ENCODE measurements at regions not wholly inside any gene's neighbourhood (a gene's known extent, or its start where the extent isn't known, plus 50 kb on each side); places are given as distances from the start of the nearest gene placed in this dataset.
A peak's percentile ranks its signal among the peaks of the same experiment; 100 is the strongest.
"Not testable (repeated sequence)": the region's sequence is repeated elsewhere in the genome, so short reads cannot be mapped to it uniquely, and the experiment has no call there.

DNA sequence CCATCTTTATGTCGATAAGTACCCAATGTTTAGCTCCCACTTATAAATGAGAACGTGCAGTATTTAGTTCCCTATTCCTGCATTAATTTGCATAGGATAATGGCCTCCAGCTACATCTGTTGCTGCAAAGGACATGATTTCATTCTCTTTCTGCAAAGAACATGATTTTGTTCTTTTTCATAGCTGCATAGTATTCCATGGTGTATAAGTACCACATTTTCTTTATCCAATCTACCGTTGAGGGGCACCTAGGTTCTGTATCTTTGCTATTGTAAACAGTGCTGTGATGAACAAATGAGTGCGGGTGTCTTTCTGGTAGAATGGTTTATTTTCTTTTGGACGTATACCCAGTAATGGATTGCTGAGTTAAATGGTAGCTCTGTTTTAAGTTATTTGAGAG, 63.0 kb downstream of the HLX start:
- DNase-seq (ENCODE audit: low read depth): no peak

DNA sequence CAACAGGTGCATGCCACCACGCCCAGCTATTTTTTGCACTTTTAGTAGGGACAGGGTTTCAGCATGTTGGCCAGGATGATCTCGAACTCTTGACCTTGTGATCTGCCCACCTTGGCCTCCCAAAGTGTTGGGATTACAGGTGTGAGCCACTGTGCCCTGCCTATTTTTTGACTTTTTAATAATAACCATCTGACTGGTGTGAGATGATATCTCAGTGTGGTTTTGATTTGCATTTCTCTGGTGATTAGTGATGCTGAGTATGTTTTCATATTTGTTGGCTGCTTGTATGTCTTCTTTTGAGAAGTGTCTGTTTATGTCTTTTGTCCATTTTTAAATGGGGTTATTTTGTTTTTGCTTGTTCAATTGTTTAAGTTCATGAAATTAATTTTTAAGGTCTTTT, 63.7 kb downstream of the HLX start:
- DNase-seq (ENCODE audit: low read depth): not testable (repeated sequence)

GRCh38 chr1:220943319-220943996, 64.2 kb downstream of the HLX start:
- DNase-seq (ENCODE audit: low read depth): no peak

DNA sequence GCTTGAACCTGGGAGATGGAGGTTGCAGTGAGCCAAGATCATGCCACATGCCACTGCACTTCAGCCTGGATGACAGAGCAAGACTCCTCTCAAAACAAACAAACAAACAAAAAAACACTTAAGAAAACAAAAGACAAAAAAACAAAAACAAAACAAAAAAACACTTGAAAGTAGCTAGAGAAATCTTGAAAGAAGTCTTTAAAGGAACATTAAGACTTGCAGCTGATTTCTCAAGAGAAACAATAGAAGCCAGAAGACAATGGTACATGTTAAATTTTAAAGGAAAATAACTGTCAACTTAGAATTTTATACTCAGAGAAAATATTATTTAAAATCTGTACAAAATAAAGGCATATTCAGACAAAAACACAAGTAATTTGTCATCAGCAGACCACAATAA, 71.3 kb downstream of the HLX start:
- peak; percentile 16 for DNase-seq (ENCODE audit: low read depth)

DNA sequence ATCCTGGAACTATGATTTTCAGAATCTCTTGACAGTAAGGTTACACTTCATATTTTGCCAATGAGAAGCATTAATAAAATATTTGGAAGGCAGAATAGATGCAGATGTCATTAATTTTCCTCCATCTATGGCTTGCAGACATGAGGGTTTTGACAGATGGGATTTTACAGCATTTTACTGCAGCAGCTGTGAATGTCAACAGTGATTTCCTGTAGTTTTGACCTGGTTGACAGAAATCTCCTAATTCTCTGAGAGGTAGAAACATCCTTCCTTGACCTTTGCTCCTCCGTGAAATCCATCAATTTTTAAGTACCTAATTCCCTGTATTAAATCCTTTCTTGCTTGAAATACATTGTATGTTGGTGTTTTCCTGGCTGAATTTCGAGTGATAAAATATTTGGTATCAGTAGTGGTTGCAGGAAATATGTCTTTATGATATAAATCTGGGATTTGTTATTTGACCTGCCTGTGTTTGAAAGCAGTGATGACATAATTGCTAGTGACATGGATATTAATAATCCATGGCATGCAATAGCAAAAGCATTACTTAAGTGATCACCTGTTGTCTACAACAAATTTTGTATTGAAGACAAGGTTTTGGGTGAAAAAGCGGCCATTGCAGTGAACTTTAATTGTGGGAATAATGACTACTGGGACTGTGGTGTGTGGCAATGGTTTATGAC, 73.9 kb downstream of the HLX start:
- no peak for DNase-seq (ENCODE audit: low read depth)

- DNase-seq (ENCODE audit: low read depth): peak; percentile 33
Measured at GRCh38 chr1:220954321-220955075, 75.3 kb downstream of the HLX start.

DNA sequence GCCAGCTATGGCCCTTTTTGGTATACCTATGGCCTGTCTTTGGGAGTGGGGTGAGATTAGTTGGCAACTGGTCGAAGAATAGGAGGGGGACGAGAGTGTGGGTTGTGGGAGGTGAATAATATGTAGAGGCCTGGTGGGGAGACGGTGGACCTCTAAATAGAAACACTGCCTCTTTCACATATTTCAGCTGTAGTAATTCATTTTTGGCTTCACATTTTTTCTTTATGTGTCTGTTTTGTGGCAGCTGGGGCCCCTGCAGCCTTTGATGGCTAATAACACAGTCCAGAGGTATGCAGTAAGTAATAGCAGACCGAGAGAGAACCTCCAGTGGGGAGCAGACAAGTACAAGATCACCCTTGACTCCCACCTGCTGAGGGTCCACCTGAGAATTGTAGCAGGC, 75.9 kb downstream of the HLX start:
- no peak for DNase-seq (ENCODE audit: low read depth)

DNA sequence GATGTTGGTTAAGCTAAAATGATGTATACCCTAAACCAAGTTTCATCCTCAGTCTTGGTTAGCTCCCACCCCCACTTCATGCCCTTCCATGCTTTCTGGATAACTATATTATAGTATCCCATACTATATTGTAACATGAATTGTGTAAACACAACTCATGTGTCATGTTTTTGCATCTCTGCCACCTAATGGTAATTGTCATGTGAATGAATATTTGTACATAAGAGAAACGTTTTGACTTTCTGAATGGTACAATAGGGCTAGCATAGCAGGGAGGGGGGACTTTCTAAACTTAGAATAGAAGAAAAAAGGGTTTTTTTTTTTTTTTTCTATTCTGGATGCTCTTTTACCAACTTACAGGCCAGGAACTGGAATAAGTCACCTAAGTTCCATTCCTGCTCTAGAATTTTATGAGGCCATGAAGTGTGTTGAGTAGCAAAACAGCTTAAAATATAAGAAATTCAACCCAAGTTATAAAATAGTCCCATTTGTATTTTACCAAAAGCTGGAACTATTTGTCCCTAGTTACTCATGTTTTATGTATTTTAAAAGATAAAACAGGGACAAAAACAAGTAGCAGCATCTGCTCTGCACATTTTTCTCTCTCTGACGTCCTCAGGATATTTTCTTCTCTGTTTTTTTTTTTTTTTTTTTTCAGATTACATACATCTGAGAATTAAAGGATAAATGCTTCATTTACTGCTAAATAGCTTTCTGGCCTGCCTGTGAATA, 77.4 kb downstream of the HLX start:
- DNase-seq (ENCODE audit: low read depth): no peak

DNA sequence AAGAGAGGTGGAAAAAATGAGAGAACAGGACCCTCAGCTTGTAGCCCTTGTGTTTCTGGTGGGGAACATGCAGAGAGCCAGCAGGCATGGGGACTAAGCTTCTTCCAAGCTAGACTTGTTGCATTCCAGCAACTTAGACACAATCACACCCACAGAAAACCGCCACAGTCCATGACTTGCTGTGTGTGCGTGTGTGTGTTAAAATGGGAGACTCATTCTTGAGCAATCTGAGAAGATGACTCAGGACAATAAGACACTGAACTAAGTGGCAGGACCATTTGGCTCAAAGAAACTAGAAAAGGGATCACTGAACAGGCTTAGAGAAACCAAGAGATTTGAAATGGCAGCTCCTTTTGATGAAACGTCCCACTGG, 78.0 kb downstream of the HLX start:
- DNase-seq (ENCODE audit: low read depth): peak; percentile 95

DNA sequence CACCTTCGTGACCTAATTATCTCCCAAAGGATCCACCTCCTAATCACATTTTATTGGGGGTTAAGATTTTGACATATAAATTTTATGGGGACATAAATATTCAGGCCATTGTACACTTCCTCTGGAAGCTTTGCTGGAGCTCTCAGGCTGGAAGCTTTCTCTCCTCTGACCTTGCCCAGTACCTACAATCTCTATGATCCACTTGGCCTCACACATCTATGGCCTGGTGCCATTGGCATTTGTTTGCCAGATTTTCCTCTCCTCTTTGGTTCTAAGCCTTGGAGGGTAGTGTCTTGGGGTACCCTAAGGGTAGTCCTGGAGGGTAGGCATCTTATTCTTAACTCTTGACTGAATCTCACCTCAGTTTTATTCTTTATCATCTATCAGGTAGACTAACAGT, 79.0 kb downstream of the HLX start:
- no peak for DNase-seq (ENCODE audit: low read depth)

DNA sequence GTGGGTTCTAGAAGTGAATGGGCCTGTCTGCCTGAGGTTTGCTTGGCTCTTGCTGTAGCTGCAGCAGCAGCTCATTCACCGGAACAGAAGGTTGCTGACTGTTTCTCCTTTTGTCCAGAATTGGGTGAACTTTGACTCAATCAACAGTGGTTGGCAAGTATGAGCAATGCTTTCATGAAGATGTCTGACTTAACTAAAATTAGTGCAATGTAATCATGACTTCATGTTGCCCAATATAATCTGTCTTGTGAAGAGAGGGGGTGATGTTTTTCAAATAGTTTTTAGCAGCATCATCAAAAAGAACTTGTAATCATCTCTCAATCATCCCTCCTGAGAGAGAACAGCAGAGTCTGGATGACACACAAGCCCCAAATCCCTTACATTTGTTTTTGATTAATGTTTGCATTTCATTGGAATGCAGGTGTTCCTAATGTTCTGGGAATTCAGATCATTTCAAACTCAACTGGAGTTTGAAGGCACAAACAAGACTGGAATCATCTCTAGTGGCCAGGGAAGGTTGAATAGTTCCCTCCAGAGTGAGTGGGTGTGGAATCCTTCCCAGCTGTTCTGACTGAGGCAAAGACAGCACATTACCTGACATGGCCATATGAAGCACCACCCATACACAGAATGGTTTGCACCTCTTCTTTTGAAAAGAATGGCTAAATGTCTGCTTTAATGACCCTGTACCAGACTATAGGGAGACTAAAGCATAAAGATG, 82.9 kb downstream of the HLX start:
- DNase-seq (ENCODE audit: low read depth): peak; percentile 87

DNA sequence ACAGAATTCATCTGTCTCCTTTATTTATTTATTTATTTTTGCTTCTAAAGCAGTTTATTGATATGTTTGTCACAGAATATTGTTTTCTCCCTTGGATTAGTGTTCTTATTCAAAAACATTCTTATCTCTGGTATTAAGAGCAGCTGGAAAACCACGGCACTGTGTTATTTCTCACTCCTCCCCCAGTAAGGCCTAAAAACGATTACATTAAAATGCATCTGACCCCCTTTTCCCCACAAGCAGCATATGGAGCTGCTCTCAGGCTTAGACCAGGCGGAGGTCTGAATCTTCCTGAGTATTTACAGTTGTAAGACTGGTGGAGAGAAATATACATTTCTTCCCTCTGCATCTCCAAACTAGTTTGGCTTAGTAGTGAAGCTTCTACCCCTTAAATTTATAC, 86.8 kb downstream of the HLX start:
- no peak for DNase-seq (ENCODE audit: low read depth)

GRCh38 chr1:220966473-220966872, 87.2 kb downstream of the HLX start:
- no peak for DNase-seq (ENCODE audit: low read depth)

DNA sequence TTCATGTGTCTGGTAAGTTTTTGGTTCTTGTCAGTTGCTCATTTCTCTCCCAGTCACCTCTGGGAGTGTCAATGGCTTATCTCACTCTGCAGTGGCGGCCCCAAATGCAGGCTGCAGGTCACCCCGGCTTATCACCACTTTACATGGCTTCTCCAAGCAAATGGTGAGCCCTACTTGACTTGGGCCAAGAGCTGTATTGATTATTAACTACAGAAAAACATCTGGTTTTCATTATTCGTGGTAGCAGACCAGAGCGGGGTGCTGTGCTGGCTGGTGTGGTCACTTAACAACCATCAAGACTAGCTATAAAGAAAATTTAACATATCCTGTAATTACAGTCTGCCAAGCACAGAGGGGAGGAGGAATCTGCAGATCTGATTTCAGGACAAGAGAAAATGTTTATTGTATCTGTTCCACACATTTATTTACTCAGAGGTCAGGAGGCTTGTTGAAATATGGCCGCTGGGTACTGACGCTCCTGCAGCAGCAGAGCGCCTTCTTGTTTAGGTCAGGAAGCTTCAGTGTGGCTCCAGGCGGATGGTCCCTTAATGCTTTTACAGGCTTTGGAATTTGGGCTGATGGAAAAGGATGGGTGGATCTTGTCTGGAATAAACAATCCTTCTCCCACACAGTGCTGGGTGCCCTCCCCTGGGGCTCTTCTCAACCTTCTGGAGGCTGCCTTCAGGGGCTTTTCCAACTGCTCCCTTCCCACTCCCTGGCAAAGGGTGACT, 87.8 kb downstream of the HLX start:
- DNase-seq (ENCODE audit: low read depth): peak; percentile 85

DNA sequence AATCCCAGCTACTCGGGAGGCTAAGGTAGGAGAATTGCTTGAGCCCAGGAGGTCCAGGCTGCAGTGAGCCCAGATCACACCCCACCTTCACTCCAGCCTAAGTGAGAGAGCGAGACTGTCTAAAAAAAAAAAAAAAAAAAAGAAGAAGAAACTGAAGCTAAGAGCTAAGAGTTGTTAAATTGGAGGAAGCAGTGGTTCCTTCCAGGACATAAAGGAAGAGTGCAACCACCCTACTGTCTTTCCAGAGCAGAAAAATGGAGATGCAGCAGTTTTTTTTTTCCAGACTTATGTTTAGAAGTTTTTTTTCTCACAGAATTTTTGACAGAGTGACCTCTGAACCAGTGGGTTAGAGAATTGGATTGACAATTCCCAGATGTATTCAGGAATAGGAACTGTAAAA, 88.7 kb downstream of the HLX start:
- no peak for DNase-seq (ENCODE audit: low read depth)

GRCh38 chr1:220969281-220969680, 90.0 kb downstream of the HLX start:
- not testable (repeated sequence) for DNase-seq (ENCODE audit: low read depth)

DNA sequence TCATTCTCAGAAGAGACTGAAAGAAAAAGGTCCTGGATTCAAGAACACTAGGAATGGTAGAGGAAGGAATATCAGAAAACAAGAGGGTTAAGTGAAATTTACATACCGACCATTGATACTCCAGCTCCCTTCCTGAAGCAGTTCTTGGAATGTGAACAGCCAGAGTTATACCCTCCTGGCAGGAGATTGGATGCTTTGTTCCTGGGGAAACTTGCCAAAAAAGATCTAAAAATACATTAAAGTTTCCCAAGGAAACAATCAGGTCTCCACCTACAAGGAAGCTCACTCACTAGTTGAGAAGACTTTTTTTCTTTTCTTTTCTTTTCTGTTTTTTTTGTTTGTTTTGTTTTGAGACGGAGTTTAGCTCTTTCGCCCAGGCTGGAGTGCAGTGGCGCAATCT, 91.1 kb downstream of the HLX start:
- peak; percentile 46 for DNase-seq (ENCODE audit: low read depth)

GRCh38 chr1:220971221-220971620, 92.0 kb downstream of the HLX start:
- DNase-seq (ENCODE audit: low read depth): no peak

GRCh38 chr1:220974431-220974830, 95.2 kb downstream of the HLX start:
- DNase-seq (ENCODE audit: low read depth): no peak

- no peak for DNase-seq (ENCODE audit: low read depth)
Measured at GRCh38 chr1:220976390-220976789, 97.1 kb downstream of the HLX start.

GRCh38 chr1:220979371-220979770, 100.1 kb downstream of the HLX start:
- no peak for DNase-seq (ENCODE audit: low read depth)

All from RPMI7951 (cell line).